H7 (cell line): ENCODE measurements at regions not wholly inside any gene's neighbourhood (a gene's known extent, or its start where the extent isn't known, plus 50 kb on each side); places are given as distances from the start of the nearest gene placed in this dataset.
"Not testable (repeated sequence)": the region's sequence is repeated elsewhere in the genome, so short reads cannot be mapped to it uniquely, and the experiment has no call there.

Source experiments
- DNase-seq: peaks from one replicate; pipeline ENCODE4 v3.0.0; 2012
- H3K27me3 ChIP-seq: 2 replicates; pipeline ENCODE4 v1.6.0; 2011; ENCODE audit warnings: mild to moderate bottlenecking, low read length; ENCODE audit not compliant: control insufficient read depth, insufficient read depth
- H3K36me3 ChIP-seq: replicated peaks from 2 replicates; pipeline ENCODE4 v1.5.1; 2011; ENCODE audit warnings: low read length; ENCODE audit not compliant: control insufficient read depth, insufficient read depth
- H3K4me3 ChIP-seq: 2 replicates; pipeline ENCODE4 v1.5.1; 2011; ENCODE audit warnings: low read depth, mild to moderate bottlenecking, control low read depth, low read length, moderate library complexity; ENCODE audit not compliant: insufficient read depth

- no peaks in the 10 kb centered on the region for H3K36me3 ChIP-seq
- no peak for DNase-seq
- H3K27me3 ChIP-seq = no peaks in the 10 kb centered on the region
- no peak overlapping the region for H3K4me3 ChIP-seq
Measured at GRCh38 chrX:127782904-127783303, 269.3 kb downstream of the ACTRT1 start.

GRCh38 chrX:127764674-127765073 lies 287.5 kb downstream of the ACTRT1 start:
- Histone ChIP-seq H3K27me3 (no peaks in the 10 kb centered on the region), H3K4me3 (no peak overlapping the region), H3K36me3 (no peaks in the 10 kb centered on the region)
- no peak for DNase-seq

- no peaks in the 10 kb centered on the region for H3K27me3 ChIP-seq
- H3K4me3 ChIP-seq = no peak overlapping the region
- DNase-seq = no peak
- no peaks in the 10 kb centered on the region for H3K36me3 ChIP-seq
Measured at GRCh38 chrX:127762663-127763062, 289.5 kb downstream of the ACTRT1 start.

GRCh38 chrX:127732709-127733108 lies 319.5 kb downstream of the ACTRT1 start:
- Histone ChIP-seq H3K36me3 (no peaks in the 10 kb centered on the region), H3K4me3 (no peak overlapping the region), H3K27me3 (no peaks in the 10 kb centered on the region)
- no peak for DNase-seq

DNA sequence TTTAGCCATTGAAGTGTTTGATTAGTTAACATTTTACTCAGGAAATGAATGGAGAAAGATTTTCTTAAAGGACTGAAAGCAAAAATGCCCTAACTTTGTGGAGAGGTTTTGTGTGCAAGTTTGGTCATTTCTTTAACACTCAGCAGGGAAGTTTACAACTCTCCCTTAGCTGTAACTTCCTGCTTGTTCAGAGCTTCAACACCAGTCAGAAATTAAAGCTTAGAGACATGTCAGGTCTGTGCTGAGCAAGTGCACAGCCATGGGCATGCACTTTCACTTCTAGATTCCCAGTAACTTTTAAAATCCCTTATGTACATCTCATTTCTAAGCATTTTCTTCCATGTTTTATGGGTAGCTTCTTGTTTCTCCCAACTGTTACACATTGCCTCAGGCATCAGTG lies 326.0 kb downstream of the ACTRT1 start:
- H3K4me3 ChIP-seq = no peak overlapping the region

DNA sequence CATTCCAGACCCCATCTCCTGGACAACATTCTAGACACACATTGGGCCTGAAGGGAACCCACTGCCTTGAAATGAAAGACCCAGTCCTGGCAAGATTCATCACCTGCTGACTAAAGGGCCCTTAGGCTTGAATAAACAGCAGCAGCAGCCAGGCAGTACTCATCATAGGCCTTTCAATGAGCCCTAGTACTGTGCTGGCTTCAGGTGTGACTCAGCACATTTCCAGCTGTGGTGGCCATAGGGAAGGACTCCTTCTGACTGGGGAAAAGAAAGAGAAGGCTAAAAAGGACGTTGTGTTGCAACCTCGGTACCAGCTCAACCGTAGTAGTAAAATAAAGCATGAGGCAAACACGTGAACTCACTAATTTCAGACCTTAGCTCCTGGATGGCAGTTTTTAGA lies 344.0 kb downstream of the ACTRT1 start:
- no peak overlapping the region for H3K4me3 ChIP-seq
- H3K27me3 ChIP-seq = no peaks in the 10 kb centered on the region
- DNase-seq = no peak
- H3K36me3 ChIP-seq = no peaks in the 10 kb centered on the region

More for the DNA sequence above, 326.0 kb downstream of the ACTRT1 start:
- Histone ChIP-seq H3K27me3 (no peaks in the 10 kb centered on the region), H3K36me3 (no peaks in the 10 kb centered on the region)
- no peak for DNase-seq

GRCh38 chrX:127702527-127702926 lies 349.7 kb downstream of the ACTRT1 start:
- DNase-seq = no peak
- H3K36me3 ChIP-seq = no peaks in the 10 kb centered on the region
- no peak overlapping the region for H3K4me3 ChIP-seq
- H3K27me3 ChIP-seq = no peaks in the 10 kb centered on the region

- not testable (repeated sequence) for H3K36me3 ChIP-seq, DNase-seq, H3K4me3 ChIP-seq, H3K27me3 ChIP-seq
Measured at GRCh38 chrX:127662942-127663341, 389.3 kb downstream of the ACTRT1 start.

DNA sequence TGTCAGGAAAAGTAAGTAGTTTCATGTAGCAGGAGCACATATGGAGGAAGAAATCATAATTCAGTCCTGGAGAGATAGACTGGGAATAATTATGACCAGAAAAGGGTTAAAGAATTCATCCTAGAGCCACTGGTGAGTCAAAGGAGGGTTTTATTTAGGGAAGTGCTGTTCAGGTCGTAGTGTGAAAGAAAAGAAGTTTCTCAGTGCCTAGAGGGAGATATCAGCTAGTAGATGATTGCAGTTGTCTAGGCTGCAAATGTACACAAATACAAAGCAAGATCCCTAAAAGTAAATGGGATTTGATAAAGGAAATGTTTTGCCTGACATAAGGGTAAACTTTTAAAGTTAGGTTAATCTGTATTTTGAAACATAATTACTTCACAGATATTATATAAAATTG lies 403.2 kb downstream of the ACTRT1 start:
- no peak for DNase-seq
- Histone ChIP-seq H3K4me3 (no peak overlapping the region), H3K27me3 (no peaks in the 10 kb centered on the region)

GRCh38 chrX:127621780-127622179 lies 430.4 kb downstream of the ACTRT1 start:
- H3K27me3 ChIP-seq = no peaks in the 10 kb centered on the region
- H3K4me3 ChIP-seq = no peak overlapping the region
- no peak for DNase-seq
- no peaks in the 10 kb centered on the region for H3K36me3 ChIP-seq

More for the DNA sequence above, 403.2 kb downstream of the ACTRT1 start:
- no peaks in the 10 kb centered on the region for H3K36me3 ChIP-seq

GRCh38 chrX:127606590-127606989 lies 445.6 kb downstream of the ACTRT1 start:
- no peak overlapping the region for H3K4me3 ChIP-seq
- H3K36me3 ChIP-seq = no peaks in the 10 kb centered on the region
- no peak for DNase-seq
- H3K27me3 ChIP-seq = no peaks in the 10 kb centered on the region

GRCh38 chrX:127596882-127597281 lies 455.3 kb downstream of the ACTRT1 start:
- DNase-seq = no peak

DNA sequence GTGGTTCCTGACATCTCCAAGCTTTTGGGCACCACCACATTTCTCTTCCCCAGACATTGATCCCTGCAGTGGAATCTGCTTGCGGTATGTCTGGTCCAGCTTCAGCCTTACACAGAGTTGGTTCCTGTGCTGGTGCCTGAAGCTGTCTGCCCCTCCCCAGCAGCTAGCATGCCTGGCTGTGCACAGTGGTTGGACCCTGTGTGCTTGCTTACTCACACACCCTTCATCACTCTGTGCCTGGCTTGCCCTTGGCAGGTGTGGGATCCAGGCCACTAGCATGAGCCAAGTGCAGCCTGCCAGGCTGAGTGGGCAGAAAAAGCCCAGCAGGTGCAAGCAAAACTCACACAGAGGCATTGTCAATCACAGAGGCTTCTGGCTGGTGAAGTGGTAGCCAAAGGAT lies 473.8 kb downstream of the ACTRT1 start:
- Histone ChIP-seq H3K27me3 (no peaks in the 10 kb centered on the region), H3K36me3 (no peaks in the 10 kb centered on the region), H3K4me3 (no peak overlapping the region)
- DNase-seq = no peak

More at GRCh38 chrX:127596882-127597281, 455.3 kb downstream of the ACTRT1 start:
- no peaks in the 10 kb centered on the region for H3K27me3 ChIP-seq
- H3K4me3 ChIP-seq = no peak overlapping the region
- H3K36me3 ChIP-seq = no peaks in the 10 kb centered on the region

- DNase-seq = no peak
Measured at GRCh38 chrX:127577884-127578283, 474.3 kb downstream of the ACTRT1 start.

GRCh38 chrX:127574829-127575228 lies 477.4 kb downstream of the ACTRT1 start:
- Histone ChIP-seq H3K4me3 (no peak overlapping the region), H3K27me3 (no peaks in the 10 kb centered on the region), H3K36me3 (no peaks in the 10 kb centered on the region)
- no peak for DNase-seq

More at GRCh38 chrX:127577884-127578283, 474.3 kb downstream of the ACTRT1 start:
- Histone ChIP-seq H3K36me3 (no peaks in the 10 kb centered on the region), H3K27me3 (no peaks in the 10 kb centered on the region), H3K4me3 (no peak overlapping the region)

- no peak overlapping the region for H3K4me3 ChIP-seq
- DNase-seq = no peak
- H3K36me3 ChIP-seq = no peaks in the 10 kb centered on the region
- H3K27me3 ChIP-seq = no peaks in the 10 kb centered on the region
Measured at GRCh38 chrX:127572471-127572870, 479.7 kb downstream of the ACTRT1 start.
